NCI-H187 (cell line): ENCODE measurements at regions not wholly inside any gene's neighbourhood (a gene's known extent, or its start where the extent isn't known, plus 50 kb on each side); places are given as distances from the start of the nearest gene placed in this dataset.

Experiments
- DNase-seq, 2 experiments: peaks; one replicate each; lab custom pipeline; 2025; lab: John Stamatoyannopoulos, UW

DNA sequence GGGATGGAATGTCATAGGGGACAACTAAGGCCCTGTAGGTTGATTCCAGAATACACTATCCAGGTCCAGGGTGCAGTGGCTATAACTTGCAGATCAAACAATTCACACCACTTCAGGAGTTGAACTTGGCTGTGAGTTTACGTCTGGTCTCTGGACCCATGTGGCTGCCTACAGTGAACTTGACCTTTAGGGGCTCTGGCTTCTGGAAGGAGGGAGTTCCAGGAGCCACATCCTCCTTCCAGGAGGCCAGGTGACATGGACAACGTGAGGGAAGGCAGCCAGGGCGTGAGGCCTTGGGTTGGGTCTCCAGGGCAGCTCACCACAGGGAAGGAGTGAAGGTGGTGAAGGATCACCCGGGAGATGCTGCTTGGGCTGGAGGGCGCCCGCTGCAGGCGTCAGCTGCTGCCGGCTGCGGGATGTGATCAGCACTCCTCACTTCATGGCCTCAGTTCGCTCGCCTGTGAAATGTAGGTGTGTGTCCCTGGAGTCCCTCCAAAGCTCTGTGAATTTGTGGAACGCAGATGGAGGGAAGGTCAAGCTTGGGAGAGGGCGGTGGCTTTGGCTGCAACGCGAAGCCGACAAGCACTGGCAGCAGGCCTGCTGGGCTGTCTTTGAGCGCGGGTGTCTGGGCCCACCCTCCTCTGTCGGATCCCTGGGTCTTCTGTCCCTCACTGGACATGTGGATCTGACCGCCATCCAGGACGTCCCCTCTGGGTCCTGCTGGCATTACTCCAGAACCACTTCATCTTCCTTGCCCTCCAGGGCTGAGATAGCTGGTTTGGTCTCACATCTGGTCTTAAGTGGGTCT is 146.5 kb downstream of the GLI2 start:
- no peak for DNase-seq

DNA sequence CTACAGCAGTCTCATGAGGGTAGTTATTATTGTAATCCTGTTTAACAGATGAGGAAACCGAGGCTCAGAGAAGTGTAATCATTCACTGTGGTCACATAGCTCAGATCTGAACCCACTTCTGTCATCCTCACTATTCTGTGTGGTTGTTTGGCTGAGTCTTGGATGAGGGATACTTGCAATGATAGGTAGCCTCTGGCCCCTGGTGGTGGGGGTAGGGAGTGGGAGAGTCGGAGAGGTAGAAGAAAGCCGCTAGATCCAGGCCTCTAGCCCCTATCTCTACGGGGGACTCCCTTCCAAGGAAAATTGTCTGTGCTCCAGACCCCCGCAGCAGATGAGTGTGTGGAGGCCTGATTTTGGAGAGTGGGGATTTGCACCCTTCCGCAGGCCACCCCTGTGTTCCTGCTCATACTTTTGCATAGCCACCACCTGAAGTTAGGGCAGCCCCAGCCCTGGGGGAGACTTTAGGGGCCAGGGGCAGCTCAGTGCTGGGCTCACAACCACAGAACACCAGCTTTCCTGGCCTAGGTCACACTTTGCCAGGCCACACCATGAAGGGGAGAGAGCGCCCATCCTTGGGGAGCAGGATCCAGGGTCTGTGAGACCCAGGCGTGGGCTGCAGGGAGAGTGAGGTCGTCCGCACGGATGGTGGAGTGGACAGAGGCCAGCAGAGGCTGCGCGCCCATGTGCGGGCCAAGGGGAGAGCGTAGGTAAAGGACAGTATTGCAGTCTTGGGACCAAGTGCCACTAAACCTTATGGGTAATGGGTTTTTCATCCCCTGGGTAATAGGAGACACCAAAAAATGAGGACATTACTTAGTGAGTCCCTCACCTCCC is 148.2 kb downstream of the GLI2 start:
- no peak for DNase-seq

DNA sequence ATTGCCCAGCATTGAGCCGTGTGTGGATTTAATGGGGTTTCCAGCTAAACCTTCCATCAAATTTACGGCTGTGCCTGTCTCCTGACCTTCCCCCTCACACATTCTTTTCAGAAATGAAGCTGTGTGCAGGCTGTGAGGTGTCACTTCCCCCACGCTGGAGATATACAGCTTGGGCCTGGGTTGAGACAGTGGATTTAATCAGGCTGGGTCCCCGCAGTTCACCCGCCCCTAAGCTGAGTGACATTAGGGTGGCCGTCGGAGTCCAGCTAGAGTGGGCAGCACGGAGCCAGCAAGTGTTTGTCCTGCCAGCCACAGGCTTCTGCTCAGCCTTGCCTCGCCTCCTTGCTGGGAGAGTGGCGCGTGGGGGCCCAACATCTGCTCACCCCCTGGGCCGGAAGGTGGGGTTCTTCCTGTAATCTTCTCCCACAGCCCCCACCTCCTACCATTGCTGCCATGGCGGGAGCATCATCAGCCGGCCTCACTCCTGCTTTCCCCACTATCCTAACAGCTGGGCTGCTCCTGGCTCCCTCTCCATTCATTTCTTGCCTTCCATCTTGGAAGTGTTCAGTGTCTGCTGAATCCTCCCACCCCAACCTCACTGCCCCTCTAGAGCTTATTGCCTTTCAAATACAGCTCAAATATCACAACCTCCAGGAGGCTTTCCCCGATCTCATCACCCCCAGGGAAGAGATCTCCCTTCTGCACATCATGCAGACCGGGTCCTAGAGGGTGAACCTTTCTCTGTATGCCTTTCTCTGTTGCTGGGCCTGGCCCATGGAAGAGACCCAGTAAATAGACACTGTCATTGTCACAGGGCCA is 149.0 kb downstream of the GLI2 start:
- DNase-seq, result no peak

DNA sequence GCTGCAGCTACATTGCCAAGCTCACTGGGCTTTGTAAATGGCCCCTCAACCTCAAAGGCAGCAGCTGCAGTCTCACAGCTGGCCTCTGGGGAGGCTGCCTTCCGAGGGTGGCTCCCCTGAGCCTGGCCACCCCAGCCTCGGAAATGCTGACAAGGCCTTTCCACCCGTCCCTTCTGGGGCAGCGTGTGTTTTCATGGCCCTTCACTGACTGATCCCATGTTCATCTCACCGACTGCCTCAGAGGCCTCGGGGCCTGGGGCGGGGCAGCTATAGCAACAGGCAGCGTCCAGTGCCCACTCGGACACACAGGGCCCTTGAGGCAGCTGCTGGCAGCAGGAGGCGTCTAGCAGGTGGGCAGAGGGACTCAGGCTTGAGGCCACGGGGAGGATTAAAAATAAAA is 149.7 kb downstream of the GLI2 start:
- DNase-seq, result no peak

DNA sequence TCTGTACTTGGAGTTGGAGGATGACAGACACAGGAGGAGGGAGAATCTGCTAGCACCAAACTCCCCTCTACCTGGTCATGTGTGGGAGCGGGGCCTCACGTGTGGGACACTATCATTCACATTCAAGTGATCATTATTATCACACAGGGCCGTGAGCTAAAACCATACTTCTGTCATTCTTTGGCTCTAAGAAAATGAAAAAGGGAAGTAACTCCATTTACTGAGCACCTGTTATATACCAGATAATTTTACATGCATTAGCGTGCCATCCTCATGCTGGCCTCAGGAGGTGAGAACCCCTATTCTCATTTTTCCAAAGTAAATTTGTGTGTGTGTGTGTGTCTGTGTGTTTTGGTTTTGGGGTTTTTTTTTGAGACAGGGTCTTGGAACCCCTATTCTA is 150.1 kb downstream of the GLI2 start:
- DNase-seq, result no peak

DNA sequence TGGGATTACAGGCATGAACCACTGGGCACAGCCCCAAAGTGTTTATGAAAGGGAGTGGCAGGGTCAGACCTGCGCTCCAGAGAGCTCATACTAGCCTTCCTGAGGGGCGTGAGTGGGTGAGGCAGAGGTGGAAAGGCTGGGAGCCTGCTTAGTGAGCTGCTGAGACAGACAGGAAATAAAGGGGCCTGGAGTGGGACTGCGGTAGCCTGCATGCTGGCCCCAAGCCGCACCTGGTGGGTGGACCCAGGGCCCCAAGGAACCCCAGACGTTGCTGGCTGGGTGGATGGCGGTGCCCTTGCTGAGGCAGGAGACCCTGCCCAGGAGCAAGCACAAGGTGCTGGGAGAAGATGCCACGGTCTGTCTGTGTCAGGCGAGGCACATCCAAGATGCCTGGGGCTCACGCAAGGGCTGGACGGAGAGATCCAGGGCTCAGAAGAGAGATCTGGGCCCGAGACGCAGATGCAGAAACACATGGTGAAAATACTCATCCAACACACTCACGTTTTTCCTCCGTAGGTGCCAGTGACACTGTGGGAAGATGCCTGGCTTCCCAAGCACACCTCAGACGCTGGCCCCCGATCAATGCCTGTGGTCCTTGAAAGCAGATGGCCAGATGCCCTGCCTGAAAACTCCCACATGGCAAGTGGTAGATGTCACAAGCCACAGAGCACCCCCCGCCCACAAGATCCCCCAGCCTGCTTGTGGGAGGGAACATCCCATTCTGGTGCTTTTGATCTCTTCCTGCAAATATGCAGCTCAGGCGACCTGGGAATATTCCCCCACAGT is 151.1 kb downstream of the GLI2 start:
- no peak for DNase-seq

DNA sequence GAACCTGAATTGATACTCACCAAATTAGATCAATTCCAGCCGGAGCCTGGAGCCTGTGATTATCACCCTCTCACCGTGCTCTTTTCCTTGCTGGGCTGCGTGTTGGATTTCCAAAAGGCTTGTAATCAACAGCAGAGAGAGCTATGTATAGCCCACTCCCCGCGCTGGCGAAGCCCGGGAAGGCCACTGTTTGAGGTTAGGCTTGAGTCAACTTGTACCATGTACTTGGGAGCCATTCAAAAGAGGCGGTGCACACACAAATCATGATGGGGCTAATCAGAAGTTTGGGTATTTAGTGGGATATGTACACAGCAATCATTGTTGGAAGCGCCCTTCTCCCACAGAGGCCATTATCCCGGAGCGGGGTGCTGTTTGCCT is 151.6 kb downstream of the GLI2 start:
- no peak for DNase-seq

DNA sequence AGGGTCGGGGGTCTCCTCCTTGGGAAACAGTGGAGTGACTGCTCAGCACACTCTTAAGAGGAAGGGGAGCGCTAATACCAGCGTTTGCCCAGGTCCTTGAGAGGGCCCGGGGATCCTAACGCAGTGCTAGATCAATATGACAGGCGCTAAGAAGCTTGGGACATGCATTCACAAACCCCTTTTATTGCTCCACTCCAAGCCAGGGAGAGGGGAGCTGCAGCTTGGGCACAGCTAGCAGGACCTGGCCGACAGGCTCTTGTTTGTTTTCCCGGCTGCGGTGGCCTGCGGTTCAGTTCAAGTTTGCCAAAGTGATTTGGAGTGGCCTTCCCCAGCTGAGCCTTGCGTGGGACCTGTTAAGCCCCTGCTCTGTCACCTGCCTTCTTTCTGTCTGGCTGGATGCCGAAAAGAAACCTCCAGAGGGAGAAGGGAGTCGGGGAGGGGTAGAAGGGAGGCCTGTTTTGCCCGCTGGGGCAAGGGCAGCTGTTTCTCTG is 152.1 kb downstream of the GLI2 start:
- peak; percentile 52 to 74 for DNase-seq

DNA sequence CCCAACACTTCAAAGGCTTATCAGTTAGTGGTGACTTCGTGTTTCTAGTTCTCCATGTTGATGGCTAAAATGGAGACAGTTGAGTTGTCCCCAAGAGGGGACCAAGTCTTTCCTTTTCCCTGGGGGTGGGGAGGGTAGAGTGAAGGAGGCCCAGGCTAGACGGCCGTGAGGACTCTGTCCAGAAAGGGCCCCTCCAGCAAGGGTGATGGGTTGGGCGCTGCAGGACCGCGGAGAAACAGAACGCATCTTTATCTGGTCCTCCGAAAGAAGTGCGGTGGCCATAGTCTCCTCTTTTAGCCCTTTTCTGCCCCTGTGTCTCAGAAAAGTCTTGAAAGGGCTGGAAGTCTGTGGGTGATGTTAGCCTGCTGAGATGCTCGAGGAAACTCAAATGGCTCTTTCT is 153.2 kb downstream of the GLI2 start:
- DNase-seq, result no peak

DNA sequence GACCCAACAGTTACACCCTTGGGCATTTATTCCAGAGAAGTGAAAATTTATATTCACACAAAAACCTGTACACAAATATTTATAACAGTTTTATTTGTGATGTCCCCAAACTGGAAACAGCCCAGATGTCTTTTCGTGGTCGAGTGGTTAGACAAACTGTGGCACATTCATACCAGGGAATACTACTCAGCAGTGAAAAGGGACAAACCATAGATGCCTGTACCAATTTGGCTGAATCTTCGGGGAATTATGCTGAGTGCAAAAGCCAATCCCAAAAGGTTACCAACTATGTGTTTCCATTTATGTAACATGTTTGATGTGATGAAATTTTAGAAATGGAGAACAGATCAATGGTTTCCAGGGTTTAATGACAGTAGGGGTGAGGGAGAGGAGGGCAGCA is 154.3 kb downstream of the GLI2 start:
- no peak for DNase-seq

DNA sequence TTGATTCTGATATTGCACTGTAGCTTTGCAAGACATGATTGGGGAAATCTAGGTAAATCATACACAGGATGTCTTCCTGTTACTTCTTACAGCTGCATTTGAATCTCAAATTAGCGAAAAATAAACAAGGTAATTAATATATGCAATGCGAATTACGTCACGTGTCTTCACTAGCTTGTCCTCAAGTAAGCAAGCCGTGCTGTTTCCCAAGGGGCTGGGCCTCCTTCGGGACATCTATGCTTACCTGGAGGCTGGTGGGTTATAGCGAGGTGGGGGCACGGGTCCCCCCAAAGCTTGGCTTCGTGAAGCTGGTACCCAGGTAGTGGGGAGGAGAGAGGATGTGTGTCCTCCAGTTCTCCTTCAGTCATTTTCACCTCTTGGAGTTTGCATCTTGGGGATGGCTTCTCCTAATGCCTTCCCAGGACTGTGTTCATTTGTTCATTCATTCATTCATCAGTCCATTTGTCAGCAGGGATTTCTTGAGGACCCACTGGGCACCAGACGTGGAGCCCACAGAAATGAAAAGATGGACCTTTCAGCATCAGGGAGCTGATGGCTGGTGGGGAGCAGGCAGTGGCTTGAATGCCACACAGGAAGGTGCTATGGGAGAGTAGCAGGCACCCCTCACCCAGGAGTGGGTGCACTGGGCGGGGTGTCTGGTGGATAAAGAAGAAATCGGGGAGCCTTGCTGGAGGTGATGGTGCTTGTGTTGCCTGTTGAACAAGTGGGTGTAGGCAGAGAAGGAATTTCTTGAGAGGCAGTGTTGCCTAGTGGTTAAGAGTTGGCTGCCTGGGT is 155.1 kb downstream of the GLI2 start:
- no peak for DNase-seq

DNA sequence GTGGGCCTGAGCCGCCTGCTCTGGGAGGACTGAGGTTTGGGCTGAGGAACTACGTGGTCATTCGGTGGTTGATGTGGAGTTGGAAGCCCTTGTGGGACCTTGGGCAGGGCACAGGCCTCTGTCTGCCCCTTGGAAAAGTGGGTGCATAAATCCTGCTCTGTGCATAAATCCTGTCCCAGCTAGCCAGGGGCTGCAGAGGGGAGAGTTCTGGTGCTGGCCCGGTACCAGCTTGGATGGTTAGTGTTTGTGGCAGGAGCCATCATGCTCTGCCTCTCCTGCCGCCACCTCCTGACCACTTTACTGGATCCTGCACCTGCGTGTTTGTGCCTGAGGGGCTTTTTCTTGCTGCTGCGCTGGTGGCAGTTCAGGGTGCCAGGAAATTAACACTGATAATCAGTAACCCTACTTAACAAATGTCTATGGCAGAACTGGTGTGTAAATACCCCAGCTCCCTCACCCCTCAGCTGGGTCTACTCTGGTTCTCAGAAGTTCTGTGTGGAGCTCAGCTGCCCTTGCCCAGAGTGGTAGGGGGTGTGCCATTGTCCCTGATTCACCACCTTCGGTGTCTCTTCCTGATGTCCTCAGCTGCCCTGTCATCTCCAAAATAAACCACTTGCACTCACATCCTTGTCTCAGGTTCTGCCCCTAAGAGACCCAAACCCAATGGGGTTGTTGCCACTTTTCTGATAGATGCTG is 156.8 kb downstream of the GLI2 start:
- no peak for DNase-seq

DNA sequence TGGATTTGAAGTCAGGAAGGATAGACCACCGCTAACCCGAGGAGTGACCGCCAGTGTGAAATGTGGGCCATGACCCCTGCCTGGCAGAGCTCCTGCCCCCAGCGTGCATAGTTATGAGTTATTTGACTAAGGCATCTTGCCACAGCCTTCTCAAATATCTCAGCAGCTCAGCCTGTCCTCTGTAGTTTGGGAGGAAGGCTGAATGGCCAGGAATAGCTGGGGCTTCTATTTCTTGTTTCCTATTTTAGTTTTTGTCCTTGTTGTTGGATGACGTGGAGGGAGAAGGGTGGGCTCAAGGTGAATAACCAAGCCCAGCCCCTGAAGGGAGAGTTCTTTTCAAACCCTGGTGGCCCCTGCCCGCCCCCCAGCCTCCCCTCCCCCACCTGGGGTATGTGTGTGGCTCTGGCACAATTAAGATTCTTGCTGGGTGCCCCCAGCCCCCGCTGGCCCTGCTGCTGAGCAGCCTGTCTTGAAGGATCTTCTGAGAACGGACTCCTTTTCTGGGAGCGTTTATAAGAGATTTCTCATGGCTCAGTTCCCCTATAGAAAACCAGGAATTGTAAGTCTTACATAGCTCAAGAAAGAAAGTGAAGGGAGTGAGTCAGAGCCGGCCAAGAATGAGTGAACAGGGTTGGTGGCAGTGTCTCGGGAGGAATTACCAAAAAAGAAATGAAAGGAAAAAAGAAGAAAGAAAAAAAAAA is 157.4 kb downstream of the GLI2 start:
- no peak for DNase-seq

DNA sequence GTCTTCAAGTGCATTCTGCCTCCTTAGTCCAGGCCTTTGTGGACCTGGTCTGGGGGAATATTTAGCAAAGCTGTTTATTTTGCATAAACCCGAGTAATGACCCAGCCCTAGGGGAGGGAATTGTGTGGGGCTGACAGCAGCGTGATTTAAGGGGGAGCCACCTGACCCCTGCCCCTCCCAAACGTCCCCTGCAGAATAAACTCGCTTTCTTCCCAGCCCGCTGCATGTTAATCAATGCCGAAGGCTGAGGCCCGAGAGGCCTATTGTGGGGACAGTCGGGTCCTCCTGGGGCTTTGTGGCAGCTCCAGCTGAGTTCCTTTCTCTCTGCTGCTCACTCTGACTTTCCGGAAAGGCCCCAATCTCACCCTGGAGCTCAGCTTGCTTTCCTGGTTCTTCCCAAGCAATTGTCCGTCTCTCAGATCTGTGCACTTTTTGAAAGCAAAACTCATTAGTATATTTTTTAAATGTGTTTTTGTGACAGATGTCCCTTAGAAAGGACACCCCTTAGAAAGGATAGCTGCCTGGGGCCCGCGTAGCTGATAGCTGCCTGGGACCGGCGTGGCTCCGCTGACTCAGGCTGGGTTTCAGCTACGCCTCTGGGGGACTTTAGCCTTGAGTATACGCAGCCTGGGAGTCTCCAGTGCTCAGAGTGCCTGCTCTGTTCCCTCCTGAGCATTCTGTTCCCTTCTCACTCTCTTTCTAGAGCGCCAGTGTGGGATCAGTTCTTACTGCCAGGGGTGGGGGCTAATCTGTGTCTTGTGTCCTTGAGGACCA is 158.3 kb downstream of the GLI2 start:
- no peak for DNase-seq

DNA sequence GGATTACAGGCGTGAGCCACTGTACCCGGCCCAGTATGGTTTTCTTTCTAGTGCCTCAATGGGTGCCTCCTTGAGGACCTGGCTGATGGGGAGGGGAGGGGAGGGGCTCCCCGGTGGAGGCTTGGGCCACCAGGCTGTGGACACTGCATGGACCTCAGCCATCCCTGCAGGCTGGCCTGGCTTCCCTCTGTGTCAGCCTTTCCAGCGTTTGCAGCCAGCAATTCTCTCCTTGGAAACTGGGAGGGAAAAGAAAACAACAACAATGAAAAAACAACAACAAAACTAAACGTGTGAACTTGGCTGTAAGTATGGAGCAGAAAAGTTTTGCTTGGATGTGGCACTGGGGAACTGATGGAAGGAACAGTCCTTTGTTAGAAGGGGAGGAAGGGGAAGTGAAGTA is 159.3 kb downstream of the GLI2 start:
- no peak for DNase-seq

DNA sequence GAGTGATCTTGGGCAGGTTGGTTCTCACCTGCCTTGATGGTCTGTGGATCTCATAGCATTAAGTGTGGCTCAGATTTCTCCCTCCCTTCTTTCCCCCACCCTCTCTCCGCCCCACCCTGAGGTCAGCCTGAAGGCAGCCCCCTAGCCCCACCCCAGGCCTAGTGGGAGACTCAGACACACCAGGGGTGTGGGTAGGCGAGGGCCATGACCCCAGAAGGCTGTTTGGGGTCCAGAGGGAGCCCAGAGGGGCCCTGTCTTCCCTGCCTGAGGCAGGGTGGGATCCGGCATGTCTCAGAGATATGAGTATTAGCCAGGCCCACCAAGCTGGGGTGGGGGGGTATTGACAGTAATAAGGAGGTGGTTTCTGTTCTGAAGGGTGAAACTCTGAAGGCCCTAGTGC is 160.5 kb downstream of the GLI2 start:
- no peak for DNase-seq

DNA sequence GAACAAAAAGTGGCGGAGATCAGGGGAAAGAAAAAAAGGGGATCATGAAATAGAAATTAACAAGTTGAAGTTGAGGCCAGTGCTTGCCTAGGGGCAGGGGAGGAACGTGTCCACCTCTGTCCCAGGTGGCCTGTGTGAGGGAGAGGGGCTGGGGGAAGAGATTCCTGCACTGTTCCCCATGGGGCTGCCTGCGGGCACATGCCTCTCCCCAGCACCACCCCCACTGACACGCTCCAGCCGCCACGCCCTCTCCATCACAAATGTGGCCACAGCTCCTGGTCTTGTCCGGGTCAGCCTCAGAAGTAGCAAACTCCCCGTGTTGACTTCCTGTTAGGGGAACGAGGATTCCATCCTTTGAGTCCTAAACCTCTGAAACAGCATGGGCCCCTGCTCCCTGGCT is 161.2 kb downstream of the GLI2 start:
- DNase-seq, result no peak

DNA sequence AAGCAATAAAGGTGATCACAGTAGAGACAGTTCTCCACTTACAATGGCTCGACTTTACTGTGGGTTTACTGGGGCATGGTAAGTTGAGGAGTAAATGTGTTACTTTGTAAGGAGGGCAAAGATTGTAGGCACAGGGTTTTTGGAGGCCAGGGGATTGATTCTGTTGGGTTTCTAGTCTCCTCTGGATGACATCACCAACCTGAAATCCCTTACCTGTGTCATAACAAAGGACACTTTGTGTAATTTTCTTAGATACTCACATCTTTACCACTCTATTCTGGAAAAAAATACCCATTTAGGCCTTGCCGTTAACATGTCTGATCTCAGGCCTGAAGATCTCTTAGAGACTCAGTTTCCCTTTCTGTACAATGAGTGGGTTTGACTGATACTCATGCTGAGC is 161.7 kb downstream of the GLI2 start:
- no peak for DNase-seq

DNA sequence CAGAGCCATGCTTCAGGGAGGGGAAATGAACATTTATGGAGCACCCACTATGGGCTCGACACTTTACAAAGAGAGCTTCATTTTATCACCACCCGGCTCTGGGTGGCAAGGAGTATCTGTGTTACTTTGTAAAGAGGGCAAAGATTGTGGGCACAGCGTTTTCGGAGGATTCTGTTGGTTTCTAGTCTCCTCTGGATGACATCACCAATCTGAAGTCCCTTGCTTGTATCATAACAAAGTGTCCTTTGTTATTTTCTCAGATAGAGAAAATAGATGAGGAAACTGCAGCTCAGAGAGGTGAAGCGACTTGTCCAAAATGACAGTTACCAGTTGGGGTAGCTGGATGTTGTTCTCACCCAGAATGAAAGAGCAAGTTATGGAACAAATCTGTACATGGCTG is 162.8 kb downstream of the GLI2 start:
- no peak for DNase-seq
